Body of pancreas (tissue), 4 donors: ENCODE measurements at regions not wholly inside any gene's neighbourhood (a gene's known extent, or its start where the extent isn't known, plus 50 kb on each side); places are given as distances from the start of the nearest gene placed in this dataset.

Experiments
- POLR2A ChIP-seq, 3 donors: fragments of 450-650 bp; IDR thresholded peaks; one replicate each; pipeline ENCODE4 v1.6.1; 2016; ENCODE audit warnings: antibody characterized with exemption in 3 of 3, mild to moderate bottlenecking in 2 of 3
- TF ChIP-seq, protein P1 (sequence below), 7 experiments: fragments of 450-650 bp in 4 of 7; fragments of 200-600 bp in 3 of 7; sonication (generic) in 3 of 7; IDR thresholded peaks; one replicate each; pipeline ENCODE4 v1.5.1; 2016 to 2019; ENCODE audit warnings: antibody characterized with exemption in 7 of 7

DNA sequence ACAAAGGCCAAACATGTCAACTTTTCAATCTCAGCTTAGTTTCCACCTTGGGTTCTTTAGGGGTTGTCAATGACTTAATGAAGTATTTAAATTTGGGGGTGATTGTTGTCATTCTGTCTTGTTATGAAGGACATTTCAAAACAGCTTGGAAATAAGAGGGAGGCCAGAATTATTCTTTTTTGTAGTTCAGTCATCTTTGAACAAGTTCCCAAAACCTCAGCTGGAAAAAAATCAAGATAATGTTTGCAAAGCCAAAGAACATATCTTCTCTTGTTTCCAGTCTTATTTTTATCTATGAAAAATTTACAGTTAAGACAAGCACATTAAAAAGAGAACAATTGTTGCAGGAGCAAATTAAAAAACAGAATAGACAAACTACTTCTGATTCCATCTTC, 612.8 kb downstream of the INSC start:
- TF ChIP-seq POLR2A (IDR thresholded peaks at IDR 0.05): no peak
- TF ChIP-seq, protein P1, sequence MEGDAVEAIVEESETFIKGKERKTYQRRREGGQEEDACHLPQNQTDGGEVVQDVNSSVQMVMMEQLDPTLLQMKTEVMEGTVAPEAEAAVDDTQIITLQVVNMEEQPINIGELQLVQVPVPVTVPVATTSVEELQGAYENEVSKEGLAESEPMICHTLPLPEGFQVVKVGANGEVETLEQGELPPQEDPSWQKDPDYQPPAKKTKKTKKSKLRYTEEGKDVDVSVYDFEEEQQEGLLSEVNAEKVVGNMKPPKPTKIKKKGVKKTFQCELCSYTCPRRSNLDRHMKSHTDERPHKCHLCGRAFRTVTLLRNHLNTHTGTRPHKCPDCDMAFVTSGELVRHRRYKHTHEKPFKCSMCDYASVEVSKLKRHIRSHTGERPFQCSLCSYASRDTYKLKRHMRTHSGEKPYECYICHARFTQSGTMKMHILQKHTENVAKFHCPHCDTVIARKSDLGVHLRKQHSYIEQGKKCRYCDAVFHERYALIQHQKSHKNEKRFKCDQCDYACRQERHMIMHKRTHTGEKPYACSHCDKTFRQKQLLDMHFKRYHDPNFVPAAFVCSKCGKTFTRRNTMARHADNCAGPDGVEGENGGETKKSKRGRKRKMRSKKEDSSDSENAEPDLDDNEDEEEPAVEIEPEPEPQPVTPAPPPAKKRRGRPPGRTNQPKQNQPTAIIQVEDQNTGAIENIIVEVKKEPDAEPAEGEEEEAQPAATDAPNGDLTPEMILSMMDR (IDR thresholded peaks at IDR 0.05): no peak
